ENCODE measurements at regions not wholly inside any gene's neighbourhood (a gene's known extent, or its start where the extent isn't known, plus 50 kb on each side); places are given as distances from the start of the nearest gene placed in this dataset.
A peak's percentile ranks its signal among the peaks of the same experiment; 100 is the strongest.

DNA sequence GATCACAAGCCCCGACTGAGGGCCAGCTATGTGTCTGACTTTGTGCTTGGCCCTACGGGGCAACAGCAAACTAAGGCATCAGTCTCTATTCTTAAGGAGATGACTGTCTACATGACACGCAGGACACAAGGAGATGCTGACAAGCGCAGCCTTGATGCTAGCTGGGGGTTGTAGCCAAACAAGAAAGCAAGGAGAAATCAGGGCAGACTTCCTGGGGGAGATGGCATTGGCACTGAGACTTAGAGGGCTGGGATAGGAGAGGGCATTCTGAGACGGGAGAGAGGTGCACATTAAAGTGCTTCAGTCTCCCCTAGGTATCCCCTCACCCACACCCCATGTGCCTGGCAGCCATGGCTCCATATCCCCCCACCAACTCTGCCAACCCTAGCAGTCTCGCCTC is 210.8 kb upstream of the POU3F1 start:
- H3K4me3 ChIP-seq (replicated peaks; ENCODE audit: low read depth, low read length) = no peak overlapping the region
- DNase-seq (ENCODE audit: extremely low read depth, low read depth) = no peak
- TF ChIP-seq, protein P1, sequence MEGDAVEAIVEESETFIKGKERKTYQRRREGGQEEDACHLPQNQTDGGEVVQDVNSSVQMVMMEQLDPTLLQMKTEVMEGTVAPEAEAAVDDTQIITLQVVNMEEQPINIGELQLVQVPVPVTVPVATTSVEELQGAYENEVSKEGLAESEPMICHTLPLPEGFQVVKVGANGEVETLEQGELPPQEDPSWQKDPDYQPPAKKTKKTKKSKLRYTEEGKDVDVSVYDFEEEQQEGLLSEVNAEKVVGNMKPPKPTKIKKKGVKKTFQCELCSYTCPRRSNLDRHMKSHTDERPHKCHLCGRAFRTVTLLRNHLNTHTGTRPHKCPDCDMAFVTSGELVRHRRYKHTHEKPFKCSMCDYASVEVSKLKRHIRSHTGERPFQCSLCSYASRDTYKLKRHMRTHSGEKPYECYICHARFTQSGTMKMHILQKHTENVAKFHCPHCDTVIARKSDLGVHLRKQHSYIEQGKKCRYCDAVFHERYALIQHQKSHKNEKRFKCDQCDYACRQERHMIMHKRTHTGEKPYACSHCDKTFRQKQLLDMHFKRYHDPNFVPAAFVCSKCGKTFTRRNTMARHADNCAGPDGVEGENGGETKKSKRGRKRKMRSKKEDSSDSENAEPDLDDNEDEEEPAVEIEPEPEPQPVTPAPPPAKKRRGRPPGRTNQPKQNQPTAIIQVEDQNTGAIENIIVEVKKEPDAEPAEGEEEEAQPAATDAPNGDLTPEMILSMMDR (IDR thresholded peaks at IDR 0.05; ENCODE audit: low read depth, low read length, missing control alignments) = no peak

DNA sequence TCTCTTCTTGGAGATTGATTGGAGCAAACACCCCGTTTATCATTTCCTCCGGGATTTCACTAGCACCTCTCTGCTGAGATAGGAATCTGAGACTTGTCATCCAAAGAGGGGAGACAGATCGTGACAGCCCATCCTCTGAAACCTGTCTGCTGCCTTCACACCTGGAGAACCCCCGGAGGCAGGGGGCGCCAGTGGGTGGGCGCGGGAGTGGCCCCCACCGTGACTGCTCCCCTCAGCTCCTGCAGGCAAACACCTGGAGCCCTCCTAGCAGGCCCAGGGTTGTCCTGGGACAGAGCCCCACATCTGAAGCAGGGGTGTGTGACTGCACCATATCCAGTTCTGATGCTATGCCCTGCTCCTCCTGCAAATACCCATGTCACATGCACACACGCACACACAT is 209.5 kb upstream of the POU3F1 start:
- TF ChIP-seq, protein P1 (IDR thresholded peaks at IDR 0.05; ENCODE audit: low read depth, low read length, missing control alignments) = no peak
- H3K4me3 ChIP-seq (replicated peaks; ENCODE audit: low read depth, low read length) = no peak overlapping the region
- no peak for DNase-seq (ENCODE audit: extremely low read depth, low read depth)

DNA sequence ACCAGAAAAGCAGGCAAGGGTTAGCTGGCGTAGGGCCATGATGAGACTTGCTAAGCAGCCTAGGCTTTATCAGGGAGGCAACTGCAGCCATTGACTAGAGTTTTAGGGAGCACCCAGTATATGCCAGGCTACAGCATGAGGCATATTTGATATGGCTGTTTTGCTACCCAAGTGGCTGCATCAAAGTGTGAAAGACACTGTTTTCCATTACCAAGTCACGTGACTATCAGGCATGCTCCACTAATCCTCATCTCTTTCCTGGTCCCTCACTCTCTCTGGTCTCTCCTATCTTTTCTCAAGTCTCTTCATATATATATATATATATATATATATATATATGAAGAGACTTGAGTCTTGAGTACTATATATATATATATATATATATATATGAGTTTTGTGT is 206.7 kb upstream of the POU3F1 start:
- H3K4me3 ChIP-seq (replicated peaks; ENCODE audit: low read depth, low read length) = no peak overlapping the region
- no peak for DNase-seq (ENCODE audit: extremely low read depth, low read depth)
- TF ChIP-seq, protein P1 (IDR thresholded peaks at IDR 0.05; ENCODE audit: low read depth, low read length, missing control alignments) = no peak

DNA sequence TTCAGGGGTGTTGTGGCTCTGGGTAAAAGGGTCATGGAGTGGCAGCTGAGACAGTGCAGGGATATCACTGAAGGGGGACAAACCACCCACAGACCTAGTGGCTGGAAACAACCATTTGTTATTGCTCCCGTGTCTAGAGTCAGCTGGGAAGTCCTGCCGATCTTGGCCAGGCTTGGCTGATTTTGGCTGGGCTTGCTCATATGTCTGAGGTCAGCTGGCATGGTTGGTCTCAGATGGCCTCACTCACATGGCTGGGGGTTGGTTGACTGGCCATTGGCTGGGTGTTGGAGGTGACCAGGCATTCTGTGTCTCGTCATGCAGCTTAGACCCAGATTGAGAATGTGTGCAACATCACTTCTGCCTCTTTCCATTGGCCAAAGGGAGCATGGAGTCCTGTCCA is 203.8 kb upstream of the POU3F1 start:
- DNase-seq (ENCODE audit: extremely low read depth, low read depth) = no peak
- TF ChIP-seq, protein P1 (IDR thresholded peaks at IDR 0.05; ENCODE audit: low read depth, low read length, missing control alignments) = no peak
- H3K4me3 ChIP-seq (replicated peaks; ENCODE audit: low read depth, low read length) = no peak overlapping the region

DNA sequence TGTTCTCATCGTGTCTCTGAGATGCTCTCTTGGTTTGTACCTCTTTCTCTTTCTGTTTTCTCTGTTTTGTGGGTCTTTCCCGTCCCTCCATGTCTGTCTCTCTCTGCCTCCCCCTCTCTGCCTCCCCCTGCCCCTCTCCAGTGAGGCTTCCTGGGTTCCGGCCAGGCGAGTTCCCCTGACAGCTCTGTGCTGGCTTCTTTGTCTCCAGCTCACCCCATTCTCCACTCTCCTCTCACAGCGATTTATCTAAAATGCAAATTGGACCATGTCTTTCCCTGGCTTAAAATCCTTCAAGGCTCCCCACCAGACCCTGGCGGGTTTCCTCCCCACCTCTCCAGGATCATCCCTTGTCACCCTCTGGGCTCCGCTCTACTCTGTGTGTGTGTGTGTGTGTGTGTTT is 202.4 kb upstream of the POU3F1 start:
- H3K4me3 ChIP-seq (replicated peaks; ENCODE audit: low read depth, low read length) = no peak overlapping the region
- DNase-seq (ENCODE audit: extremely low read depth, low read depth) = no peak
- TF ChIP-seq, protein P1 (IDR thresholded peaks at IDR 0.05; ENCODE audit: low read depth, low read length, missing control alignments) = no peak

DNA sequence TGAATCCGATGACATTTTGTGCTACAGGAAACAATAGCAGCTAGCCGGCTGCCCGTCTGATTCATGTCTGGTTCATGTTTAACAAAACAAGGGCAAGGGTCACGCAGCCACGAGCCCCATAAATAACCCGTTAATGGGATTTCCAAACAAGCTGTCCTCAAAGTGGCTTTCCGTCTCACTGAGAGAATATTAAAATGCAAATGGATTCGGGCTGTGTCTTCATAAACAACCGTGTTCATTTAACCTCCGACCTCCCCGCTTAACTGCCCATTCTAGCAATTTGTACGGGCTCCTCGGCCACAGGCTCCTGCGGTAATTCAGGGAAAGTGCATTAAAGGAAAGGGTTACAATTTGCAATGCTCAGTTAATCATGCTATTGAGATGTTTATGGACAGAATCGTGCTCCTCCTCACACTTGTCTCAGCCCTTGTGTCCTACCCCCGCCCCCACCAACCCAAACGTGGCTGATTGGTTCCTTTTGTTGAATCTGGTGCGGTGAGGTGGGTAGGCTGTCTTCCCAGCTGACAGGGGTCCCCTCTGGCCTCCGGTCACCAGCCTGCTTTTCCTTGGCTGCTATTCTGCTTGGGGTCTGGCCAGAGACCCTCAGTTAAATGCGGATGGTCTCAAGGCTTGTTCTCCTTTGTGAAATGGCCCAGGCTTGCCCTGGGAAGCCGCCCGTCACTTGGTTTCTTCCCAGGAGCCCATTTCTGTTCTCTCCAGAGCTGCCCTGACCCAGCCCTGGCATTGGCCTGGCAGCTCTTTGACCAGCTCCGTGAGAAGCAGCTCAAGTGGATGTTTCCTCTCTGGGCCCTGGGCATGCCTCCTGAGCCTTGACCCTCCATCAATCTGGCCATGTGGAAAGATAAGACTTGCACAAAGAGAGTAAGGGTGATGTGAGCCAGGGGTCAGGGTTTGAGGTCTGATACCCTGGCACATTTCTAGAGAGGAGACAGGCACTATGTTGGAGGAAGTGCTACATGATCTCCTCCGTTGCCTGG is 200.7 kb upstream of the POU3F1 start:
- peak; percentile 26 for DNase-seq (ENCODE audit: extremely low read depth, low read depth)
- H3K4me3 ChIP-seq (replicated peaks; ENCODE audit: low read depth, low read length) = no peak overlapping the region
- TF ChIP-seq, protein P1 (IDR thresholded peaks at IDR 0.05; ENCODE audit: low read depth, low read length, missing control alignments) = no peak
